PC-9 (cell line): ENCODE measurements at regions not wholly inside any gene's neighbourhood (a gene's known extent, or its start where the extent isn't known, plus 50 kb on each side); places are given as distances from the start of the nearest gene placed in this dataset.

Source experiments
- BruUV-seq: library from RNA; stranded (reverse); fragments of 400-500 nt; replicated peaks from 2 replicates; lab custom pipeline; 2021; lab: Mats Ljungman, UMichigan
- CTCF ChIA-PET: fragments of 300-600 bp; sonication (Branson Sonifier 250); formaldehyde crosslinking; loops from one replicate; lab custom pipeline; 2022; ENCODE audit warnings: antibody characterized with exemption; lab: Charles Lee
- POLR2A ChIA-PET: fragments of 300-600 bp; sonication (Branson Sonifier 250); formaldehyde crosslinking; loops from one replicate; lab custom pipeline; 2022; ENCODE audit warnings: antibody characterized with exemption; ENCODE audit not compliant: unreplicated experiment; lab: Charles Lee
- DNase-seq, 2 experiments: peaks; one replicate each; pipeline versions ENCODE4 v3.0.0 to v3.0.0-alpha.2; 2015 to 2022; ENCODE audit warnings: mixed read lengths in 1 of 2
- H2AFZ ChIP-seq: fragments of 200-600 bp; sonication (generic); 2 replicates; pipeline ENCODE4 v1.8.1; 2017; ENCODE audit warnings: antibody characterized with exemption
- H3F3A ChIP-seq: fragments of 200-600 bp; sonication (generic); 2 replicates; pipeline ENCODE4 v1.8.1; 2017; ENCODE audit warnings: antibody characterized with exemption, mild to moderate bottlenecking, low read depth; ENCODE audit not compliant: insufficient read depth
- H3K27ac ChIP-seq: fragments of 200-600 bp; sonication (generic); 2 replicates; pipeline ENCODE4 v1.6.1; 2016; ENCODE audit warnings: mixed run types
- H3K27me3 ChIP-seq: fragments of 200-600 bp; sonication (generic); 2 replicates; pipeline ENCODE4 v1.6.1; 2016; ENCODE audit warnings: low read depth, mixed run types; ENCODE audit not compliant: insufficient read depth
- H3K36me3 ChIP-seq: fragments of 200-600 bp; sonication (generic); 2 replicates; pipeline ENCODE4 v1.6.1; 2016; ENCODE audit warnings: low read depth, mixed run types
- H3K4me1 ChIP-seq: fragments of 200-600 bp; sonication (generic); replicated peaks from 2 replicates; pipeline ENCODE4 v1.6.1; 2016; ENCODE audit warnings: mixed run types; ENCODE audit not compliant: insufficient read depth
- H3K4me2 ChIP-seq: fragments of 200-600 bp; sonication (generic); 2 replicates; pipeline ENCODE4 v1.6.1; 2017; ENCODE audit warnings: mixed run types
- H3K4me3 ChIP-seq: fragments of 200-600 bp; sonication (generic); 2 replicates; pipeline ENCODE4 v1.6.1; 2016; ENCODE audit warnings: mixed run types
- H3K79me2 ChIP-seq: fragments of 200-600 bp; sonication (generic); 2 replicates; pipeline ENCODE4 v1.6.1; 2017; ENCODE audit warnings: low read depth, mixed run types
- H3K9me2 ChIP-seq: fragments of 200-600 bp; sonication (generic); 2 replicates; pipeline ENCODE4 v1.8.1; 2017; ENCODE audit warnings: mild to moderate bottlenecking; ENCODE audit not compliant: insufficient read depth
- H3K9me3 ChIP-seq: fragments of 200-600 bp; sonication (generic); 2 replicates; pipeline ENCODE4 v1.8.1; 2016; ENCODE audit warnings: low read depth; ENCODE audit not compliant: insufficient read depth
- H4K20me1 ChIP-seq: fragments of 200-600 bp; sonication (generic); 2 replicates; pipeline ENCODE4 v1.8.1; 2017; ENCODE audit not compliant: insufficient read depth
- CTCF ChIP-seq: fragments of 200-600 bp; sonication (generic); conservative IDR thresholded peaks from 2 replicates; pipeline ENCODE4 v1.6.1; 2017; ENCODE audit warnings: mixed run types, antibody characterized with exemption, mild to moderate bottlenecking, moderate library complexity
- EZH2 ChIP-seq: fragments of 200-600 bp; sonication (generic); IDR thresholded peaks from 2 replicates; pipeline ENCODE4 v1.8.0; 2017; ENCODE audit warnings: antibody characterized with exemption, low read depth
- intact Hi-C: fragments of 100-400 bp; cut with micrococcal nuclease; formaldehyde crosslinking; loops from one replicate; pipeline ENCODE4 v1.10.0; 2022; ENCODE audit not compliant: unreplicated experiment

DNA sequence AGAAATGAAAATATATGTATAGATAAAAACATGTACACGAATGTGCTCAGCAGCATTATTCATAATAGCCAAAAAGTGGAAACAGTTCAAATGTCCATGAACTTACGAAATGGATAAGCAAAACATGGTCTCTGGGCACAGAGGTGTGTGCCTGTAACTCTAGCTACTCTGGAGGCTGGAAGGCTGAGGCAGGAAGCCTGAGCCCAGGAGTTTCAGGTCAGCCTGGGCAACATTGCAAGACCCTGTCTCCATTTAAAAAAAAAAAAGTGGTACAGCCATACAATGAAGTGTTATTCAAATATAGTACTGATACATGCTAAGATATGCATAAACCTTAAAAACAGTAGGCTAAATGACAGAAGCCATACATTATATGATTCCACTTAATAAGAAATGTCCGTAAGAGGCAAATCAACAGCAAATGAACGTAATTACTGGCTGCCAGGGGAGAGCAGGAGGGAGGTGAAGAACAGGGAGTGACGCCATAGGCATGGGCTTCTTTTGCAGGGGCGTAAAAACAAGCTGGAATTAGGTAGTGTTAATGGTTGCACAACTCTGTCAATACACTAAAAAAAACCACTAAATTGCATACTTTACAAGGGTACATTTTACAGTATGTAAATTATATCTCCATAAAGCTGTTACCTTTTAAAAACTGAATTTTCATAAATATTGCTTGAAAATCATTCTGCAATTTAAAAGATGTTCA lies 87.2 kb upstream of the PLEKHM1 start:
- no peaks in the 10 kb centered on the region for H3K36me3 ChIP-seq
- no peaks in the 10 kb centered on the region for H3K4me1 ChIP-seq
- H3K9me2 ChIP-seq: no peaks in the 10 kb centered on the region
- ChIA-PET CTCF (no interaction called here), POLR2A (no interaction called here)
- TF ChIP-seq CTCF (no peak), EZH2 (no peak)
- no TSS peak for BruUV-seq
- no peak for DNase-seq
- no peaks in the 10 kb centered on the region for H4K20me1 ChIP-seq
- H3F3A ChIP-seq: no peaks in the 10 kb centered on the region
- H3K9me3 ChIP-seq: no peaks in the 10 kb centered on the region
- H3K79me2 ChIP-seq: peaks cover 10% of the 10 kb centered on the region; the same call in 1 of the 2 replicates
- no peaks in the 10 kb centered on the region for H3K27me3 ChIP-seq
- no peak overlapping the region for H3K27ac ChIP-seq
- no peak overlapping the region for H2AFZ ChIP-seq
- no peak overlapping the region for H3K4me3 ChIP-seq
- no peak overlapping the region for H3K4me2 ChIP-seq
- intact Hi-C loops: no loop called here

DNA sequence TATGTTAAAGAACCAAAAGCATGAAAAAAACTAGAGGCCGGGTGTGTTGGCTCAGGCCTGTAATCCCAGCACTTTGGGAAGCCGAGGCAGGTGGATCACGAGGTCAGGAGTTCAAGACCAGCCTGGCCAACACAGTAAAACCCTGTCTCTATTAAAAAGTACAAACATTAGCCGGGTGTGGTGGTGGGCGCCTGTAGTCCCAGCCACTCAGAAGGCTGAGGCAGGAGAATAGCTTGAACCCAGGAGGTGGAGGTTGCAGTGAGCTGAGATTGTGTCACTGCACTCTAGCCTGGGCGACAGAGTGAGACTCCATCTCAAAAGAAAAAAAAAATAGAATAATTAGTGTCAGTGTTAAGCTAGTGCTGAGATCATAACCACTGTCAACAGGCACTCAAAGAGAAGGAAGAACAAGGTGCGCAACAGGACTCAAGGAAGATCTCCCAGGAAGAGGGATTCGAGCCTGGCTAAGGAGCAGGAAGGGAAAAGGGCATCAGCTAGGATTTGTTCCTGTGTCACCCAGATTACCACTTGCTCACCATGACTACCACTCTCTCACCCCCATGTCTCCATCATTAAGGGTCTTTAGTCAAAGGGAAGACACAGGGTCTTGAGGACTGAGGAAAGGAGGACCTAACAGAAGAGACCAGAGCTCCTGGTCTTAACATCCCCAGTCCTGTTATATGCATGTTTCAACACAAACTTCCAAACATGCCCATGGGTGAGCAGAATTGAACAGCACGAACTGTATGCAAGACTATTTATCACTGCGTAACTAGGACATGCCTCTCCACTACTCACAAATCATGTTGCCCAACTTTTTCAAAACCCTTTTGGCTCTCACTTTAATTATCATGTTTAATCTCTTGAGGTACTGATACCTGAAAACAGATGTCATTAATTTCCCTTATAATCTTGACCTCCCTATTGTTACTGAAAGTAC lies 88.3 kb upstream of the PLEKHM1 start:
- Histone ChIP-seq H3K4me2 (no peak overlapping the region), H3K27me3 (no peaks in the 10 kb centered on the region), H3K36me3 (no peaks in the 10 kb centered on the region), H3K9me3 (no peaks in the 10 kb centered on the region), H3K27ac (no peak overlapping the region), H3K4me3 (no peak overlapping the region), H3F3A (no peaks in the 10 kb centered on the region; the same call in 1 of the 2 replicates), H4K20me1 (no peaks in the 10 kb centered on the region), H3K4me1 (peaks cover 10% of the 10 kb centered on the region), H3K79me2 (peaks cover 10% of the 10 kb centered on the region; the same call in 1 of the 2 replicates), H2AFZ (no peak overlapping the region), H3K9me2 (no peaks in the 10 kb centered on the region)
- CTCF ChIA-PET: no interaction called here
- intact Hi-C loops: no loop called here
- POLR2A ChIA-PET: no interaction called here
- TF ChIP-seq EZH2: no peak
- TF ChIP-seq CTCF: no peak
- no TSS peak for BruUV-seq
- no peak for DNase-seq

- TF ChIP-seq CTCF: no peak
- TF ChIP-seq EZH2: no peak
- Histone ChIP-seq H3K9me3 (no peaks in the 10 kb centered on the region), H3F3A (no peaks in the 10 kb centered on the region; the same call in 1 of the 2 replicates), H3K79me2 (peaks cover 10% of the 10 kb centered on the region; the same call in 1 of the 2 replicates), H3K4me1 (peaks cover 15% of the 10 kb centered on the region), H4K20me1 (no peaks in the 10 kb centered on the region), H3K9me2 (no peaks in the 10 kb centered on the region), H3K36me3 (no peaks in the 10 kb centered on the region), H3K4me3 (no peak overlapping the region), H3K27me3 (no peaks in the 10 kb centered on the region), H3K27ac (no peak overlapping the region), H3K4me2 (no peak overlapping the region), H2AFZ (no peak overlapping the region)
- ChIA-PET CTCF (no interaction called here), POLR2A (no interaction called here)
- no TSS peak for BruUV-seq
- intact Hi-C loops: no loop called here
- no peak for DNase-seq
Measured at GRCh38 chr17:45579529-45580495, 89.3 kb upstream of the PLEKHM1 start.
